Spleen (tissue), 11 donors: ENCODE measurements at regions not wholly inside any gene's neighbourhood (a gene's known extent, or its start where the extent isn't known, plus 50 kb on each side); places are given as distances from the start of the nearest gene placed in this dataset.

Source experiments
- DNase-seq: peaks from one replicate; pipeline ENCODE4 v3.0.0-alpha.2; 2020
- H3K27ac ChIP-seq, 8 donors: fragments of 200-600 bp; sonication (generic) in 7 of 8; 1 replicate in 4 of 8; 2 replicates in 4 of 8; pipeline versions ENCODE4 v1.5.0 to v1.8.0; 2016 to 2021; ENCODE audit warnings: inconsistent platforms in 4 of 8, mild to moderate bottlenecking in 4 of 8, moderate library complexity in 1 of 8
- H3K27me3 ChIP-seq, 7 donors: fragments of 200-600 bp; sonication (generic) in 6 of 7; replicated peaks in 1 of 7; 1 replicate in 4 of 7; 2 replicates in 3 of 7; pipeline versions ENCODE4 v1.5.0 to v1.8.0; 2016 to 2021; ENCODE audit warnings: inconsistent platforms in 3 of 7, mild to moderate bottlenecking in 1 of 7
- H3K36me3 ChIP-seq, 6 donors: fragments of 200-600 bp; sonication (generic) in 5 of 6; 1 replicate in 4 of 6; 2 replicates in 2 of 6; pipeline versions ENCODE4 v1.5.0 to v1.8.0; 2016 to 2021; ENCODE audit warnings: inconsistent platforms in 2 of 6
- H3K4me1 ChIP-seq, 6 donors: fragments of 200-600 bp; sonication (generic) in 5 of 6; 1 replicate in 3 of 6; 2 replicates in 3 of 6; pipeline versions ENCODE4 v1.5.0 to v1.8.0; 2016 to 2021; ENCODE audit warnings: inconsistent platforms in 3 of 6
- H3K4me3 ChIP-seq, 8 donors: fragments of 200-600 bp; sonication (generic) in 7 of 8; 1 replicate in 4 of 8; 2 replicates in 4 of 8; pipeline versions ENCODE4 v1.5.0 to v1.8.0; 2016 to 2021; ENCODE audit warnings: inconsistent platforms in 4 of 8, mild to moderate bottlenecking in 4 of 8, moderate library complexity in 2 of 8
- H3K9me3 ChIP-seq, 8 donors: fragments of 200-600 bp; sonication (generic) in 7 of 8; 1 replicate in 4 of 8; 2 replicates in 4 of 8; pipeline versions ENCODE4 v1.5.0 to v1.8.0; 2016 to 2021; ENCODE audit warnings: inconsistent platforms in 4 of 8
- POLR2A ChIP-seq, 3 donors: fragments of 450-650 bp; IDR thresholded peaks; one replicate each; pipeline ENCODE4 v1.5.1; 2017; ENCODE audit warnings: antibody characterized with exemption in 3 of 3, mild to moderate bottlenecking in 1 of 3
- POLR2AphosphoS5 ChIP-seq, 3 donors: sonication (generic); formaldehyde crosslinking; IDR thresholded peaks; one replicate each; pipeline ENCODE4 v1.5.1; 2017; ENCODE audit warnings: antibody characterized with exemption in 3 of 3
- WGBS, 5 donors: extraction: QIAGEN DNeasy Blood & Tissue Kit in 3 of 5; methylation state at CpG; one replicate each; pipeline versions ENCODE4 v1.1.5 to v1.1.7; 2013 to 2018; 5-methylcytosine and 5-hydroxymethylcytosine counted together
- intact Hi-C: fragments of 100-400 bp; cut with DNase I; formaldehyde crosslinking; loops from one replicate; pipeline ENCODE4 v1.15.0; 2023; ENCODE audit warnings: low total_unique reads
- TF ChIP-seq, protein P1 (sequence below), 11 experiments: fragments of 200-600 bp in 7 of 11; fragments of 450-650 bp in 4 of 11; sonication (generic) in 4 of 11; IDR thresholded peaks in 8 of 11; conservative IDR thresholded peaks in 3 of 11; 1 replicate in 7 of 11; 2 replicates in 4 of 11; pipeline versions ENCODE4 v1.4.0 to v1.8.0; 2016 to 2021; ENCODE audit warnings: antibody characterized with exemption in 11 of 11, inconsistent platforms in 4 of 11, mild to moderate bottlenecking in 1 of 11
- donor health status: healthy with polysubstance abuse.
- donor health status: DM: no; HTN: no; CAD: no; lungs with moderate emphysema.
- donor health status: DM: no; HTN: no; CAD: no.
- donor health status: Bipolar disorder and iron deficiency.
- donor health status: healthy.
- donor health status: DM: no; HTN: no; CAD: no.
- donor health status: DM: yes; HTN: yes; CAD: no.

DNA sequence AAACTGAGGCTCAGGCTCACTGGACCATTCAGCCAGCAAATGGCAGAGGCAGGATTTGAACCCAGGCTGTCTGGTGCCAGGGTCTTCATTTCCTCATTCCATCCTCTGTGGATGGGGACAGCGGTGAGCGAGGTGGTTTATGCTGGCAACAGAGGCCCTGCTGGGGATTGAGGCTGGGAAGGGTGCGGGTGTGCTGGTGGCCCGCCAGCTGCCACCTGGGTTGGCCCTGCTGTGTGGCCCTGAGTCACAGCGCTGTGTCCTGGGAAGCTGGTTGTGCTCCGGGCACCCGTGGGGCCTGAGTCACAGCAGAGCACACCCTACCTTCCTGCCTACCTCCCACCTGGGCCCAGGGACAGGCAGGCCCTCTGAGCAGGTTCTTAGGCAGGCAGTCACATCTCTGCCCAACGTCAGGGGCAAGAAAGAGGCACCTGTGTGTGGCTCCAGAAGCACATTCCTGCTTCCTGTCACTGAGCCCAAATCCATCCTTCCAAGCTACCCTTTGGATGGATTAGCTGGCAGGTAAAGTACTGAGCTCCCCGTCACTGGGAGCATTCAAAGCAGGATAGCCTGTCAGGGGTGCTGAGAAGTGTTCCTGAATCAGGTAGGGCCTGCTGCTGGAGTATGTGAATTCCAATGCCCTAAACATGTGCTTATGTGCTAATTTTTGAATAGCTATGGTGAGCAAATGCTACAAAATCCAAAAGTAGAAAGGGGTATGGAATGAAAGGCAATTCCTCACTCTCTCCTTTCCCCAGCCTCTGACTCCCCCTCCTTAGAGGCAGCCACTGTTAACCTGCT is 53.9 kb downstream of the CEBPB start:
- H3K27me3 ChIP-seq = peaks cover 0 to 25% (median 0%) of the 10 kb centered on the region in 7 donors
- no peaks in the 10 kb centered on the region for H3K36me3 ChIP-seq
- TF ChIP-seq POLR2AphosphoS5 (IDR thresholded peaks at IDR 0.05) (no peak), POLR2A (IDR thresholded peaks at IDR 0.05) (no peak)
- TF ChIP-seq, protein P1, sequence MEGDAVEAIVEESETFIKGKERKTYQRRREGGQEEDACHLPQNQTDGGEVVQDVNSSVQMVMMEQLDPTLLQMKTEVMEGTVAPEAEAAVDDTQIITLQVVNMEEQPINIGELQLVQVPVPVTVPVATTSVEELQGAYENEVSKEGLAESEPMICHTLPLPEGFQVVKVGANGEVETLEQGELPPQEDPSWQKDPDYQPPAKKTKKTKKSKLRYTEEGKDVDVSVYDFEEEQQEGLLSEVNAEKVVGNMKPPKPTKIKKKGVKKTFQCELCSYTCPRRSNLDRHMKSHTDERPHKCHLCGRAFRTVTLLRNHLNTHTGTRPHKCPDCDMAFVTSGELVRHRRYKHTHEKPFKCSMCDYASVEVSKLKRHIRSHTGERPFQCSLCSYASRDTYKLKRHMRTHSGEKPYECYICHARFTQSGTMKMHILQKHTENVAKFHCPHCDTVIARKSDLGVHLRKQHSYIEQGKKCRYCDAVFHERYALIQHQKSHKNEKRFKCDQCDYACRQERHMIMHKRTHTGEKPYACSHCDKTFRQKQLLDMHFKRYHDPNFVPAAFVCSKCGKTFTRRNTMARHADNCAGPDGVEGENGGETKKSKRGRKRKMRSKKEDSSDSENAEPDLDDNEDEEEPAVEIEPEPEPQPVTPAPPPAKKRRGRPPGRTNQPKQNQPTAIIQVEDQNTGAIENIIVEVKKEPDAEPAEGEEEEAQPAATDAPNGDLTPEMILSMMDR (IDR thresholded peaks at IDR 0.05 in 8 of 11, conservative IDR thresholded peaks at IDR 0.05 in 3 of 11) = no peak
- no peak for DNase-seq
- H3K27ac ChIP-seq = no peak overlapping the region
- intact Hi-C loops = no loop called here
- 82 to 91% (median 87%) methylated on average over 6 to 9 of the region's 9 CpGs for WGBS, 5 donors
- H3K4me1 ChIP-seq = peaks cover 0 to 9% (median 3%) of the 10 kb centered on the region in 6 donors
- H3K4me3 ChIP-seq = no peak overlapping the region
- H3K9me3 ChIP-seq = no peaks in the 10 kb centered on the region

DNA sequence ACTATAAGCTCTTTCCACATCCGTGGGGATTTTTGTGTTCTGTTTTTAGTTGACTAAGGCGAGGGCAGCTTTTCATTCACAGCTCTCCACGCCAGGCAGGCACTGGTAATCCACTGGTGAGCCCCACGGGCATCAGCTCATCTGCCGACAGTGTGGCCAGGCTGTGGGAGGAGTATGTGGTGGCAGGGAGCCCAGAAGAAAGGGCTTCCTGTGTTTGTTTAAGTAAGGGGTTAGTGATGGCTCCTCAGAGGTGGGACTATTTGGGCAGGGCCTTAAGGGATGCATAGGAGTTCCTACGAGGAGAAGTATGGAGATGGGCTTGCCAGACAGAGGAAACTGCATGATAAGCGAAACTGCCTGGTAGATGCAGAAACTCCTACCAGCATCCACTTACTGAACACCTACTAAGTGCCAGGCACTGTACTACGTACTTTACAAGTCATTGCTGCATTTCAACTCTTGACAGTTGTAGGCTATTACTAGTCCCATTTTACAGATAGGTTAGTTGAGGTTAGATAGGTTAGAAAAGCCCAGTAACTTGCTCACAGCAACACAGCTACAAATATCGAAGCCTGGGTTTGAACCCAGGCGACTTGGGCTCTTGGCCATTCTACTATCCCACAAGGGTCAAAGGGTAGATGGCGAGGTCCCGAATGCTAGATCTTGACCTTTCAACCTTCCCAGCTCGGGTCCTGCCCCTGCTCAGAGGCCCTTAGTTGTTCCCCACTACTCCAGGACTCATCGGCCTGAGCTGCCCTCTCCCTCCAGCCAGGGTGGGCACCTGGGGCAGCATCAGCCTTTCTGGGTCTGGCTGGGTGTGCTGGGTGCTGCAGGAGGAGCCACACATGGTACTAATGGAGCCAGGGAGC is 55.1 kb downstream of the CEBPB start:
- intact Hi-C loops = no loop called here

DNA sequence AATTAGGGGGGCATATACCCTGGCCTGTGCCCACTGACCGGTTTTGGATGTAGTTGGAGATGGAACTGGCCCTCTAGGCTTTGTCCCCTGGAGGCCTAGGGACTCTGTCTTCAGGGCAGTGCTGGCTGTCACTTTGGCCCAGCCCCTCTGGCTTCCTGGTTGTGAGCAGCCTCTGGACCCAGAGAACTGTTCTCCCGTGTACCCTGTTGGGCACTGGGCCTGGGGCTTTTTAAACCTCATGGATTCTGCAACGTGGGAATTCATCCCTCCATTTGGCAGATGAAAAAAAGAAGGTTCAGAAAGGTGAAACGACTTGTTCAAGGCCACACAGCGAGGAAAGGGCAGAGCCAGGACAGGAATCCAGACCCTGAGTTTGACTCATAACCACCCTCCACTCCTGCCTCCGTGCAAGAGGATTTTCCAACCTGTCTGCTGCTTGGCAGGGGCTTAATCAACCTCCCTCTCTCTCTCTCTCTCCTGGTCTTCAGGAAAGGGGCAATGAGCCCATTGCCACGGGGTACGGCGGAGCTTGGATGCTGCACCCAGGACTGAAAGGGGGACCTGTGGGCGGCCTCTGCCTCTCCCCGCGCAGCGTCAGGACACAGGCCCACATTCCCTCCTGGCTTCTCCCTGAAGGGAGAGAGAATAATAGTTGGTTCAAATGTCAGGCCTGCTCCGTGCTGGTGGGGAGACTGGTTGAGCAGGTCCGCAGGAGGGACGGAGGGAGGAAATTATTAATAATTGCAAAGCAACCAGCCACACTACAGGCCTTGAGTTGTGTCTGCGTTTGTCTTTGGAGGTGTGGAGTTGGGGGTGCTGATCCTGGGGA is 56.0 kb downstream of the CEBPB start:
- Histone ChIP-seq H3K9me3 (no peaks in the 10 kb centered on the region), H3K36me3 (no peaks in the 10 kb centered on the region), H3K4me1 (peaks cover 0 to 9% (median 3%) of the 10 kb centered on the region in 6 donors), H3K27me3 (peaks cover 0 to 25% (median 0%) of the 10 kb centered on the region in 7 donors), H3K4me3 (no peak overlapping the region), H3K27ac (no peak overlapping the region)
- DNase-seq = no peak
- WGBS, 5 donors = 82 to 88% (median 87%) methylated on average over 17 of the region's 17 CpGs
- intact Hi-C loops = no loop called here
- TF ChIP-seq POLR2A (IDR thresholded peaks at IDR 0.05) = no peak
- no peak for TF ChIP-seq POLR2AphosphoS5 (IDR thresholded peaks at IDR 0.05)
- TF ChIP-seq, protein P1 (IDR thresholded peaks at IDR 0.05 in 8 of 11, conservative IDR thresholded peaks at IDR 0.05 in 3 of 11) = no peak

More for the DNA sequence above, 55.1 kb downstream of the CEBPB start:
- Histone ChIP-seq H3K27ac (no peak overlapping the region), H3K4me3 (no peak overlapping the region), H3K4me1 (peaks cover 0 to 9% (median 3%) of the 10 kb centered on the region in 6 donors), H3K9me3 (no peaks in the 10 kb centered on the region), H3K36me3 (no peaks in the 10 kb centered on the region), H3K27me3 (peaks cover 0 to 25% (median 0%) of the 10 kb centered on the region in 7 donors)
- TF ChIP-seq POLR2A (IDR thresholded peaks at IDR 0.05) = no peak
- no peak for TF ChIP-seq POLR2AphosphoS5 (IDR thresholded peaks at IDR 0.05)
- TF ChIP-seq, protein P1 (IDR thresholded peaks at IDR 0.05 in 8 of 11, conservative IDR thresholded peaks at IDR 0.05 in 3 of 11) = no peak
- 69 to 77% (median 71%) methylated on average over 14 of the region's 14 CpGs for WGBS, 5 donors
- no peak for DNase-seq
